Suppressor macrophage (primary cell): ENCODE measurements at regions not wholly inside any gene's neighbourhood (a gene's known extent, or its start where the extent isn't known, plus 50 kb on each side); places are given as distances from the start of the nearest gene placed in this dataset.
A peak's percentile ranks its signal among the peaks of the same experiment; 100 is the strongest.
"Not testable (repeated sequence)": the region's sequence is repeated elsewhere in the genome, so short reads cannot be mapped to it uniquely, and the experiment has no call there.

ENCODE experiments used
- DNase-seq, 4 experiments: peaks; one replicate each; pipeline ENCODE4 v3.0.0-alpha.2; 2020 to 2022

DNA sequence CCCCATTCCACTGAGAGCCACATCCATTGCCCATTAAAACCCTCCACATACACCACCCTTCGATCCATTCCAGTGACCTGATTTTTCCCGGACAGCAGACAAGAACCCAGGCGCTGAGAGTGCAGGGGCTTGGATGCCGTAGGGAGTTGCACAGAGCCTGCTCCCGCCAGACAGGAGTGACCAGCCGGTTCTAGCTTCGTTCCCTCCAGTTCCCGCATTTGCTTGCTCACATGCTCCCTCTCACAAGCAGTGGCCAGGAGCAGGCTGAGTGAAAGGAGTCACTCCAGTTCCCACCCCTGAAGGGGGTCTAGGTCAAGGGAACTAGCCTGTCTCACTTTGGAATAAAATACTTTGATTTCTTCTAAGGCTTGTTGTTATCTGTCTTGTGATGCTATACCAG, 119.5 kb downstream of the SKIDA1 start:
- no peak for DNase-seq

DNA sequence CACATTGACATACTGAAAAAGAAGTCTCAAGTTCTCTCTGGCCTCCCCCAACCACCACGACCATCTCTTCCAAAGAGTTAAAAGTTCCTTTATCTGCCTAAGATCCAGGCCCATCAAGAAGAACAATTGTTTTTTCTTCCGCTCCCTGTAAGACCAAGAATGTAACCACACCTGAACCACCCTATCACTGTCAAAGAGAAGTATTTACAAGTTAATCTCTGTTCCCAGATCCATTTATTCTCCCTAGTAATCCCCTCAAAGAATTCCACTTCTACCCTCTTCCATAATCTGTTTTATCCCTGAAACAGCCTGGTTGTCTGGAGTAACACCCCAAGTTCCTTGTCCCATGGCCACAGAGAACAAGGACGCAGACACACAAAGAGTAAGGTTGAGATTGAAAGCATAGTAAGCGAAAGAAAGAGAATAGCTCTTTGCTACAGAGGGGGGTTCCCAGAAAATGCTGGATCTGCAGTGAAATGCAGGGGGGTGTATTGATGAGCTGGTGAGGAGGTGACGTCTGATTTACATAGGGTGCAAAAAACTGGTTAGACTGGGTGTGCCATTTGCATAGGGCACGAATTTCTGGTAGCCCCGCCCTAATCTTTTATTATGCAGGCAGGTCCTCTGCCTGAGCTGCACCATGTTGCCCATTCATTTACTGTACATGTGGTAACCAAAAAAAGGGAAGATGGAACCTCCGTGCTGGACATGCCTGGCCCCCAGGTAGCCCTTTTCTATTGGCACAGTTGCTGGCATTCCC, 122.0 kb downstream of the SKIDA1 start:
- no peak for DNase-seq

DNA sequence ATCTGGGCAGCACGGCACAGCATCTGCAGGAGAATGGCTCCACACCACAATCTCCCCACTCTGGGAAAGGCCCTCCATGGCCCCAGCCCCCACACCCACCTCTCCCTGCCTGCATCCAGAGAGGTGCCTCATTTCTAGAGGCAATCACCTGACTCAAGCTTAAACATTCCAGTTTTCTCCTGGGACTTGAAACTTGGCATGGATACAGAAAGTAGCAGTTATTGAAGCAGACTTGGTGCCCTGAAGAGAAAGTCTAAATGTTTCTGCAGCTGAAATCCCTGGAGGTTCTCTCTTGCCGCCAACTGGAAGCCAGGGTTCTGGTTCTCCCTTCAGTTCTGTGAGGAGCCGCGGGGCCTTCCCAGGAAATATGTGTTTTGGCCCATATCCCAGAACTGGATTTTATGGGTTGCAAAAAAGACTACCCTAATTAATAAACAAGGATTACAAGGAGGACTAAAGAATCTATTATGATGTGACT, 122.8 kb downstream of the SKIDA1 start:
- no peak for DNase-seq

DNA sequence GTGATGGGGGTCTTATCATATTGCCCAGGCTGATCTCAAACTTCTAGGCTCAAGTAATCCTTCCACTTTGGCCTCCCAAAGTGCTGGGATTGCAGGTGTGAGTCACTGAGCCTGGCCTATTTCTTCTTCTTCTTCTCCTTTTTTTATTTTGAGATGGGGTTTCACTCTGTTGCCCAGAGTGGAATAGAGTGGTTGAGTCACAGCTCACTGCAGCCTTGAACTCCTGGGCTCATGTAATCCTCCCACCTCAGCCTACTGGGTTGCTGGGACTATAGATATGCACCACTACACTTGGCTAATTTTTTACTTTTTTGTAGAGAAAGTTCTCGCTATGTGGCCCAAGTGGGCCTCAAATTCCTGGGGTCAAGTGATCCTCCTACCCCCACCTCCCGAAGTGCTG, 124.3 kb downstream of the SKIDA1 start:
- DNase-seq = peak in 1 of 4 experiments; percentile 2

DNA sequence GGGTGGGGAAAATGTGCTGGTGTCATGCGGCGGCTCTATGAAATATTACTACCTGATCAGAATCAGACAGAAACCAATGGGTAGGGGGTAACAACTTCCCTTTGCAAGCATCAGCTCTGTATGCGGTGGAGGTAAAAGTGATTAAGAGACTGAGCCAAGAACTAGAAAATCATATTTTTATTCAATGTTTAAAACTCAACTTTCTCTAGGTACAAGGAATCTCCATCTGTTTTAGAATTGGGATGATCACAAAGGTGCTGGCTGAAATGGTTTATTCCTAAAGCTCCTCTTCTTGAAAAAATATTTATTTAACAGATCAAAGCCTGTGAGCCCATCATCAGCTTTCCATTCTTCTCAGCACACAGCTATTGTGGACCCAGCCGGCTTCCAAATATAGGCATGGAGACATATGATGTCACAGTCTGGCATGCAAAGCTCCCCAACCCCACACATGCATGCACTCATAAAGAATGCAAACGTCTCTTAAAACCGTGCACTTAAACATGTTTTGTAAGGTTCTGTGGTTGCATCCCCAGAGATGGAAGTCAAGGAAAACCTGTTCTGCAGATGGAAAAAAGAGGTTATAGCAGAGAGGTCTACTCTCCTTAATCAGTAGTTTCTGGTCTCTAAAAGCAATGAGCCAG, 126.0 kb downstream of the SKIDA1 start:
- no peak for DNase-seq

DNA sequence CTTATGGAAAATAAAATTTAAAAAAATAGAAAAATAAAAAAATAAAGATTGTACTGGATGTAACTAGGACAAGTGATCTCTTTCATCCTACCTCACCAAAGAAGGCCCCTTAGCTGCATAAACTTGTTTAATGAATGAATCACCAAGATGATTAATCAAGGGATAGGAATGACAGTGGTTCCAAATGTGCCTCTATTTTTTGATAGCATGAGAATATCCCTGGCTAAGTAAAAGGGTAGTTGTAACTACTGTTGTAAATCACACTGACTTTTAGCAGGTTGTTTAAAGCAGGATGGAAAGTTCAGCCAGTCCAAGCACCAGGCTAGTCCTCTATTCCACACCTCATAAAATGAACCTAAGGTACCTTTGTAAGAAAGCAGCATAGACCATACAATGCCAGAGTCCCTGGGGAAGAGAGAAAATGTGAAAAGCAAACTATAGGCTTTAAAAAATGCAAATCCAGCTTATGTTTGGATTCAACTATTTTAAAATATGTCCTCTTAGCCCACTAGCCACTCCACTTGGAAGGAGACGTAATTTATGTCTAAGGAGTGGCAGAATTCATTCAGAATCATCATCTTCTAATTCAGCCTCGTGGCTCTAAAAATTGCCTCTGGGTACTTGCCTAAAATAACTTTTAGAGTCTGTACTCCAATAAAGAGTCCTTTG, 126.8 kb downstream of the SKIDA1 start:
- DNase-seq = no peak

DNA sequence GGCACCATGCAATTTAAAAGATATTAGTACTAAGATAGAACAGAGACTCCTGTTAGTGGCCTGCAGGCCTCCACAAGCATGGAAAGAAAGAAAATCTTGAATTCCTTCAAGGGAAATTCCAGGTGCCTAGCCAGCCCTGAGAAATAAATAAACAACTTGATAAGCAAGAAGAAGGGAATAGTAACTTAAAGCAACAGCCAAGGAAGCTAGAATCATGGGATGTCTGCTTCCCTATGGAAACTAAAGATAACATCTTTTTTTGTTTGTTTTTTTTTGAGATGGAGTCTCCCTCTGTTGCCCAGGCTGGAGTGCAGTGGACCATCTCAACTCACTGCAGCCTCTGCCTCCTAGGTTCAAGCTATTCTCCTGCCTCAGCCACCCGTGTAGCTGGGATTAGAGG, 128.6 kb downstream of the SKIDA1 start:
- no peak for DNase-seq

DNA sequence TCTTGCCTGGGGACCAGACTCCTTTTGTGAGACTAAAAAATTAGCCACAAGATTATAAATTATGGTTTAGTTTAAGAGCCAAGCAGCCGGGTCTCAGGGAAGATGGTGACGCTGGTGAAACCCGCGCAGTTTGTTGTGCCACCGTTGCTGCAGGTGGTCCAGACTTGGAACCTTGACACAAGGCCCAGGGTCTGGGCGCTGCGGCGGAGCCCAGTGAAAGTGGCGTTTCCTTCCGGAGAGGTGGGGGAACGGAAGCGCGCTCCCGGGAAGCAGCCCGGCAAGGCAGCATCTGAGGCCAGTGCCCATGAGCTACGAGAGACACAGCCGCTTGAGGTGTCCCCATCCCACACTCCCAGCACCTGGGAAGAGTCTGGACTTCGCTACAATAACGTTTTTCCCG, 131.6 kb downstream of the SKIDA1 start:
- DNase-seq = no peak

DNA sequence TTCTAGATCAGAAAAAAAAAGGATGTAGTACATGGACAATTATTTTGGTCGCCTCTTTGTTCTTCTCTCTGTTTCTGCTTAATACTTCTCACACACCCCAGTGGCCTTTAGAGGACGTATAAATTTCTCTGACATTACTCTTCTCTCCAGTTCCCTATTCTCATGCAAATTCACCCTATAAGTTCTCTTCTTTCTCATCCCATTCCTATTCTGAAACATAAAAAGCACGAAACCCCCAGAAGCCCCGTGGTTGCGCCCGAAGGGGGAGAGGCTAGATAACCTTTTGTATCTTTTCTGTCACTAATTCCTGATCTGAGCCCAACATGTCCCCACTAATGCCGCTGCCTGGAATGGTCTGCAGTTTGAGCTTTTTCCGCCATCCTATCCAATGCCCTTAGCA, 136.9 kb downstream of the SKIDA1 start:
- DNase-seq = no peak

DNA sequence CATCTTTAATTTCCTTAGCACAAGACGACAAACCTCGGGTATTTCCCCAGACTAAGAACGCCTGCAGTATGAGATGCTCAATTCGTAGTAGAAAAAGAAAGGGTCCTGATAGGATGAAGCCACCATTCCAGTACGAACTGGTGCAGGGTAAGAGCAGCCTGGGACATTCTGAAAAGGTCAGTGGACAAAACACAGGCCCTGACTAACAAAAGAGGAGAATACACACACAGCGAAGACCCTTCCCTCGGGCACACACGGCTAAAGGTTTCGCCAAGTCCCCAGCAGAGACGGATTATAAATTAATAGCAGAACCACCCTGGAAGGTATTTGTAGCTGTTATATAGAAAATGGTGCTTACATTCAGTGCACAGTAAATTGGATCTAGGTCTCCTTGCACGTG, 137.6 kb downstream of the SKIDA1 start:
- DNase-seq = no peak

DNA sequence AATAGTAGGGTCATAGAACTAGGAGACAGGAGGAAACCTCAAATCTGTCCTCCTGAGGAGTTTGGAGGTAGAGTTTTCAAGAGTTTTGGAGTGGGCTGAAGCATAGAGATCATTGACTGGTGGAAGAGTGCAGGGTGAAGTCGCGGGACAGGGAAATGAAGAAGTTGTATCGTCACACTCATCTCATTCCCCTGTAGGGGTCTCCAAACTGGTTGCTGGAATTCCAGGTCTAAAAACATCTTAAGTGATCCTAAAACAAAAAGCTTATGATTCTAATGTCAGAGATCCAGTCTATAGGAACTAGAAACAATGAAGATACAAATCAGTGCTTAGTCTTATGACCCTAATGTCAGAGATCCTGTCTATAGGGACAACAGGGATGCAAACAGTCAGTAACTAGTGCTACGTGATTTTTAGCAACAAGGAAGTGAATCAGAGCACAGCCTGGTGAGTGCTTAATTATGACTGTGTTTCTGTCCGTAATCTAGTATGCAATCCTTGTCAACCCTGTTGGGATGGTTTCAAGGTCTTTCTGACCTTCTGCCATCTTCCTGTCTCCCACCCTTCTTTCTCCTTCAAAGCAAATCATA, 139.4 kb downstream of the SKIDA1 start:
- no peak for DNase-seq

DNA sequence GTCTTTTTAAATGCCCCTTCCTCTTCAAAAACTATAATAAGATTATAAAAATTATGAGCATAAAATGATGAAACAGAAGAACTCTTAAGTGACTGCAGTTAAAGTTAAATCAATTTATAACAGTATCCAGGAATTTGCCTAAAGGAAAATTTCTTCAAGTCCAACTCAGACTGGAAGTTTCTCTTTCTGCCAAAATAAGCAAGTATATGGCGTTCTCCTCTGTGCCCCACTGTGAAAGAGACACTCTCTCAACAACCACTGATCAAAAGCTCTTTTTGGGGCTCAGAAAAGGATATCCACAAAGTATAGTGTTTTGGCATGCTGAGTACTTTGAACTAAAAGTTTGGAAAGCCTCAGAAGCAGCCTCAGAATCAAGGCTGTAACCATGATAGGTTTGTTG, 139.9 kb downstream of the SKIDA1 start:
- no peak for DNase-seq

DNA sequence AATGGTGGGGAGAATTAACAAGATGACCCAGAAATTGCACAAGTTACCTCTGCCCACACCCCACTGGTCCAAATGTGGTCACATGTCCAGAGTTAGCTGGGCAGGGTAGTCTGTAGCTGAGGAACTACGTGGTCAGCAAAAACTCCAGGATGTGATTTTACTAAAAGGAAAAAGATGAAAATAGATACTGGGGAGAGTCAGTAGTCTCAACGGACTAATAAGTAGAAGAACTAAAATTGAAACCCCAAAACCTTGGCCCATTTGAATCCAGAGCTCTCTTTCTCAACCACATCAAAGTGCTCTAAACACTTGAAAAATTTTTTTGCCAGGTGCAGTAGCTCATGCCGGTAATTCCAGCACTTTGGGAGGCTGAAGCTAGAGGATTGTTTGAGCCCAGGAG, 146.3 kb downstream of the SKIDA1 start:
- DNase-seq = peak in 3 of 4 experiments; percentile 5 to 23 (median 6)

DNA sequence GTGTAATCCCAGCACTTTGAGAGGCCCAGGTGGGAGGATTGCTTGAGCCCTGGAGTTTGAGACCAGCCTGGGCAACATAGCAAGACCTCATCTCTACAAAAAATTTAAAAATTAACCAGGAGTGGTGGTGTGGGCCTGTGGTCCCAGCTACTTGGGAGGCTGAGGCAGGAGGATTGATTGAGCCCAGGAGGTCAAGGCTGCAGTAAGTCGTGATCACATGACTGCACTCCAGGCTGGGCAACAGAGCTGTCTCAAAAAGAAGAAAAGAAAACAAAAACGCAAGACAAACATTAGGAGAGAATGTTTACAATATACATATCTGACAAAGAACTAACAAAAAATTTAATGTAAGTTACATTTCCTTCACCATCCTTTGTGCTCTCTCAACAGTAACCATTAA, 150.2 kb downstream of the SKIDA1 start:
- DNase-seq = not testable (repeated sequence)

DNA sequence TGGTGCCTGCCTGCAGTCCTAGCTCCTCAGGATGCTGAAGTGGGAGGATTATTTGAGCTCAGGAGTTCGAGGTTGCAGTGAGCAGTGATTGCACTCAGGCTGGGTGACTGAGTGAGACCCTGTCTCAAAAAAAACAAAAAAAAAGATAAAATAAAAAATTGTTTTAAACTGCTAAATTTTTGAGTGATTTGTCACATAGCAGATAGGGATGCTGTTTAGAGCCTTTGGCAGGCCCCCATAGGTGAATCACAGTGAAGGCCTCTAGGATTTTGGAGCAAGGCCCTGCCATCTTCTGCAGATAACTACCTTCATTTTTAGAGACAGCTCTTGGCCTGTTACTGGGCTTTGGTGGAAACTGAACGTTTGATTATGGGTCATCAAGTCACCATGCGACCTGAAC, 151.6 kb downstream of the SKIDA1 start:
- not testable (repeated sequence) for DNase-seq

DNA sequence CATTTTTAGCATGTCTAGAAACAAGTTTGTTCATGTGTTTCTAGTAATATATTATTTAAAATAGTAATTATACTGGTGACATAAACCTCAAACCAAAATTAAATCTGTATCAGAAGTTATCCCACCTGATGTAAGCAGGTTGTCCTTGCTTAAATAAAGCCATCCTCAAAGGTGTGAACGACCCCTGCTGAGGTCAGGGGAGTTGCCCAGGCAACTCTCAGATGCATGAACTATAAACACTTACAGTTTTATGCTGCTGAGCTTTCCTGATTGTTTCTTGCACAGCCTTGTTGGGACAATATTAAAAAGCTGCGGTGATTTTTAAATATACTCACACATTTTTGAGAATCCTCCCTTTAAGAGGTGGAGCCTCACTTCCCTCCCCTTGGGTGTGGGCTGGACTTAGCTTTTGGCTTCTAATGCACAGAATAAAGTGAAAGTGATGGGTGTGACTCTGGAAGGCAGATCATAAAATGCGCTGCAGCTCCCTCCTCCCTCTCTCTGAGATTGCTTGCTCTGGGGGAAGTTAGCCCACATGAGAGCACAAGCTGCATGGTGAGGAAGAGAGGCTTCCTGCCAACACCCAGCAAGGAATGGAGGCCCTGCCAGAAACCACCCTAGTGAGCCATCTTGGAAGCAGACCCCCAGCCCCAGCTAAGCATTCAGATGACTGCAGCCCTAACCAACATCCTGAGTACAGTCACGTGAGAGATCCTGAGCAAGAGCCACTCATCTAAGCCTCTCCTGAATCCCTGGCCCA, 152.7 kb downstream of the SKIDA1 start:
- DNase-seq = peak; percentile 70 to 85 (median 82)

DNA sequence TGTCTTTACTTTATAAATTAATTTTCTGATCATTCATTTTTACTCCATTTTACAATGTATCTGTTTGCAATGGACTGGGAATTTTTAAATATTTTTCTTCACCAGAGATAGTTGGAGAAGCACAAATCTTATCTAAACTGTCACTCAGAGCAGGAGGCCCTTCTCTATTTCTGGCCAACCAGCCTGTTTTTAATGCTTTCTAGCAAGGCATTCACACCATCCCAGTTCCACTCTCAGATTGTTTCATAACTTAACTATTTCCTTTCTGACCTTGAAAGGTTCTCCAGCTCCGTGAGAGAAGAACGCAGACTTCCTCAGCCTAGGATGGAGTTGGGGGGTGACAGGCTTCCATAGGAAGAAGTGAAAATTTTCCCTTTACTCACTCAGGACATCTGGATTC, 155.8 kb downstream of the SKIDA1 start:
- no peak for DNase-seq

DNA sequence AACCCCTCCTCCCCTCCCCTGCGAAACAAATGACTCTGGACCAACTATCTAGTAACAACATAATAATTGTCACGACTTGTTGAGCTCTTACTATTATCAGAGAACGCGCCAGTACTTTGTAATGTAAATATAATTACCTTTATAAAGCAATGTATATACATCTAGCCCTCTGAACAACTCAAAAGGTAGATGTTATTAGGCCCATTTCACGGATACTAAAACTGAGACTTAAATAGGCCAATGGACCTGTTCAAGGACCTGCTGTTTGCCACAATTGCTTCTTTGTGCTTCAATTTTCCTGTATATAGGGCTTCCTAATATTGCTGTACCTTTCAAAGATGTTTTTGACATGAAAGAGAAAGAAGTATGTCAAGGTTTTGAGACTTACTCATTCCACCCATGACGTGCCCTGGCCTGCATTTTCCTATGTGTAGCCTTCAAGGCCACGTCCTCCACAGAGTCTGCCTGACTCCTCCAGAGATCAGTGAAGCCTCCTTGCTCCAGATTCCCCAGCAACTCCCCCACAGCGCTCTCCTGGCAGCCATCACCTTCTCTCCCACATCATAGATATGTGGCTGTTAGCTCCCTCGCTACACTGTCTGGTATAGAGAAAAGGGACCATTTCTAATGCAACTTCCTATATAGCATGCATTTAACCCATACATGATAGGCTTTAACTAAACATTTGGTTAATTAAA, 156.6 kb downstream of the SKIDA1 start:
- no peak for DNase-seq

DNA sequence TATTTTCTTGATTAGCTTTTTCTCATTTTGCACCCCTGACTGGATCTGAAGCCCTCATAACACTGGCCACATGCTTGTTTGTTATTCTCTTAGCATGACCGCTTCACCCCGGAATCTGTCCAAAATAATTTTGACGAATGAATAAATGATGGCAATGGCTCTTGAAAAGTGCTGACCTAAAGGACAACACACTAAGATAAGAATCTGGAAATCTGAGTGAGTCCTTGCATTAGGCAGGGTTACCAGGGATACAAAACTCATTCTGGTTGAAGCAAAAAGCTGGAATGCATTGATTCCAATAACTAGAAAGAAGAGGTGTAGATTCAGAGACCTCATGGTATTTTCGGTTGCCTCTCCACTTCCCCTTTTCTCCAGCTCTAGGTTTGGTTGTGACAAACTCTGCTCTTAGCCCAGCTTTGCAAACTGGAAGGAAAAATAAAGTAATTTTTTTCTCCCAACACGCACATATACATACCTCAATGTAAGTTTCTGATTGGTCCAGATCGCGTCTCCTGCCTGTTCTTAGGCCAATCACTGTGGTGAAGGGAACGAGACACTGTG, 157.4 kb downstream of the SKIDA1 start:
- peak; percentile 8 to 46 (median 30) for DNase-seq

DNA sequence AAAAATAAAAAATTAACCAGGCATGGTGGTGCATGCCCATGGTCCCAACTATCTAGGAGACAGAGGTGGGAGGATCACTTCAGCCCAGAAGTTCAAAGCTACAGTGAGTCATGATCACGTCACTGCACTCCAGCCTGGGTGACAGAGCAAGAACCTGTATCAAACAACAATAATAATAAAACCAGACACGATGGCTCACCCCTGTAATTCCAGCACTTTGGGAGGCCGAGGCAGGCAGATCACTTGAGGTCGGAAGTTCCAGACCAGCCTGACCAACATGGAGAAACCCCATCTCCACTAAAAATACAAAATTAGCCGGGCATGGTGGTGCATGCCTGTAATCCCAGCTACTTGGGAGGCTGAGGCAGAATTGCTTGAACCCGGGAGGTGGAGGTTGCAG, 159.4 kb downstream of the SKIDA1 start:
- DNase-seq = not testable (repeated sequence)
